HG03280 (cell line): ENCODE measurements at regions not wholly inside any gene's neighbourhood (a gene's known extent, or its start where the extent isn't known, plus 50 kb on each side); places are given as distances from the start of the nearest gene placed in this dataset.
"Not testable (repeated sequence)": the region's sequence is repeated elsewhere in the genome, so short reads cannot be mapped to it uniquely, and the experiment has no call there.

Experiments
- ATAC-seq: cut with Tn5 transposase; IDR thresholded peaks from one replicate; pipeline ENCODE4 v1.9.1; 2021; ENCODE audit warnings: mild to moderate bottlenecking, moderate library complexity; ENCODE audit not compliant: unreplicated experiment

- no peak for ATAC-seq
These were observed 1516.9 kb downstream of the BRD1 start for GRCh38 chr22:48310740-48311139.

- ATAC-seq: no peak
These were observed 1517.4 kb downstream of the BRD1 start for GRCh38 chr22:48310289-48310688.

GRCh38 chr22:48309836-48310235 lies 1517.8 kb downstream of the BRD1 start:
- no peak for ATAC-seq

GRCh38 chr22:48309115-48309705 lies 1518.5 kb downstream of the BRD1 start:
- no peak for ATAC-seq

GRCh38 chr22:48307931-48308330 lies 1519.7 kb downstream of the BRD1 start:
- no peak for ATAC-seq

- no peak for ATAC-seq
These were observed 1520.7 kb downstream of the BRD1 start for GRCh38 chr22:48306785-48307510.

GRCh38 chr22:48306284-48306683 lies 1521.4 kb downstream of the BRD1 start:
- no peak for ATAC-seq

- no peak for ATAC-seq
These were observed 1521.9 kb downstream of the BRD1 start for GRCh38 chr22:48305726-48306235.

- no peak for ATAC-seq
These were observed 1524.3 kb downstream of the BRD1 start for GRCh38 chr22:48303369-48303725.

- ATAC-seq: no peak
These were observed 1524.9 kb downstream of the BRD1 start for GRCh38 chr22:48302657-48303368.

GRCh38 chr22:48301908-48302307 lies 1525.8 kb downstream of the BRD1 start:
- ATAC-seq: no peak

- no peak for ATAC-seq
These were observed 1526.3 kb downstream of the BRD1 start for GRCh38 chr22:48301421-48301820.

GRCh38 chr22:48300877-48301276 lies 1526.8 kb downstream of the BRD1 start:
- ATAC-seq: no peak

- ATAC-seq: no peak
These were observed 1527.9 kb downstream of the BRD1 start for GRCh38 chr22:48299801-48300200.

GRCh38 chr22:48299124-48299523 lies 1528.5 kb downstream of the BRD1 start:
- no peak for ATAC-seq

- no peak for ATAC-seq
These were observed 1530.4 kb downstream of the BRD1 start for GRCh38 chr22:48297296-48297695.

- ATAC-seq: not testable (repeated sequence)
These were observed 1527.5 kb downstream of the TBC1D22A start for GRCh38 chr22:48289954-48290353.

GRCh38 chr22:48288376-48288940 lies 1526.0 kb downstream of the TBC1D22A start:
- ATAC-seq: no peak

GRCh38 chr22:48287031-48287430 lies 1524.6 kb downstream of the TBC1D22A start:
- ATAC-seq: no peak

GRCh38 chr22:48284671-48285070 lies 1522.2 kb downstream of the TBC1D22A start:
- ATAC-seq: no peak

- ATAC-seq: no peak
These were observed 1520.4 kb downstream of the TBC1D22A start for GRCh38 chr22:48282804-48283203.

GRCh38 chr22:48279461-48279756 lies 1517.0 kb downstream of the TBC1D22A start:
- no peak for ATAC-seq
